GM12878 (cell line): ENCODE measurements at regions not wholly inside any gene's neighbourhood (a gene's known extent, or its start where the extent isn't known, plus 50 kb on each side); places are given as distances from the start of the nearest gene placed in this dataset.

ENCODE experiments used
- ATAC-seq: fragments of 200-7000 bp; cut with Tn5 transposase; 3 replicates; pipeline ENCODE4 v1.9.1; 2020; ENCODE audit warnings: mild to moderate bottlenecking, moderate library complexity
- BruUV-seq: library from RNA; stranded (reverse); fragments of 400-500 nt; replicated peaks from 2 replicates; lab custom pipeline; 2021; lab: Mats Ljungman, UMichigan
- CTCF ChIA-PET: fragments of 300-600 bp; sonication (Branson Sonifier 250); formaldehyde crosslinking; extraction: SDS; loops from one replicate; lab custom pipeline; 2021; ENCODE audit warnings: inconsistent platforms; lab: Yijun Ruan, JAX
- POLR2A ChIA-PET: fragments of 350-600 bp; formaldehyde crosslinking; extraction: SDS; loops from one replicate; lab custom pipeline; 2021; ENCODE audit warnings: inconsistent platforms; lab: Charles Lee
- RAD21 ChIA-PET: fragments of 300-600 bp; sonication (Branson Sonifier 250); formaldehyde crosslinking; loops from one replicate; lab custom pipeline; 2023; ENCODE audit warnings: antibody characterized with exemption; ENCODE audit not compliant: unreplicated experiment; lab: Charles Lee
- SMC1A ChIA-PET: fragments of 300-600 bp; sonication (Branson Sonifier 250); formaldehyde crosslinking; loops from one replicate; lab custom pipeline; 2023; ENCODE audit not compliant: unreplicated experiment, uncharacterized antibody; lab: Charles Lee
- DNase-seq: peaks from one replicate; pipeline ENCODE4 v3.0.0-alpha.2; 2011; ENCODE audit warnings: low read depth, low spot score
- FAIRE-seq: peaks from 3 replicates; lab custom pipeline; 2011; peaks lifted over from hg19 to GRCh38; lab: Jason Lieb, UNC
- H2AFZ ChIP-seq: 2 replicates; pipeline ENCODE4 v1.6.0; 2011; ENCODE audit warnings: low read depth, low read length, control low read depth; ENCODE audit not compliant: control insufficient read depth
- H3K27ac ChIP-seq: 2 replicates; pipeline ENCODE4 v1.5.1; 2011; ENCODE audit warnings: control low read depth; ENCODE audit not compliant: control insufficient read depth, insufficient read depth
- H3K27me3 ChIP-seq, 2 experiments: replicated peaks in 1 of 2; 2 replicates each; pipeline versions ENCODE4 v1.6.0 to v1.6.1; 2011; ENCODE audit warnings: low read length in 1 of 2; ENCODE audit not compliant: control insufficient read depth in 2 of 2, insufficient read depth in 2 of 2
- H3K36me3 ChIP-seq, 2 experiments: 2 replicates each; pipeline ENCODE4 v1.5.1; 2011; ENCODE audit warnings: low read length in 1 of 2; ENCODE audit not compliant: control insufficient read depth in 2 of 2, insufficient read depth in 2 of 2
- H3K4me1 ChIP-seq: 2 replicates; pipeline ENCODE4 v1.6.1; 2011; ENCODE audit warnings: mild to moderate bottlenecking, low read length, moderate library complexity, mixed read lengths; ENCODE audit not compliant: control insufficient read depth, insufficient read depth
- H3K4me2 ChIP-seq: 2 replicates; pipeline ENCODE4 v1.6.0; 2011; ENCODE audit warnings: control low read depth; ENCODE audit not compliant: control insufficient read depth, insufficient read depth
- H3K4me3 ChIP-seq: fragments of 200-600 bp; sonication (generic); 2 replicates; pipeline ENCODE4 v1.5.1; 2016
- H3K79me2 ChIP-seq: 2 replicates; pipeline ENCODE4 v1.6.0; 2011; ENCODE audit warnings: low read length; ENCODE audit not compliant: control insufficient read depth, insufficient read depth
- H3K9ac ChIP-seq: 2 replicates; pipeline ENCODE4 v1.8.0; 2011; ENCODE audit warnings: low read length, control low read depth, mixed read lengths; ENCODE audit not compliant: control insufficient read depth, insufficient read depth
- H3K9me3 ChIP-seq: replicated peaks from 3 replicates; pipeline ENCODE4 v1.5.1; 2011; ENCODE audit warnings: mild to moderate bottlenecking, low read length; ENCODE audit not compliant: control insufficient read depth, insufficient read depth
- H4K20me1 ChIP-seq: 2 replicates; pipeline ENCODE4 v1.6.0; 2011; ENCODE audit not compliant: control insufficient read depth, insufficient read depth
- BHLHE40 ChIP-seq, 2 experiments: fragments of 450-650 bp in 1 of 2; IDR thresholded peaks; 2 replicates each; pipeline ENCODE4 v1.6.1; 2011 to 2017; ENCODE audit warnings: low read depth in 2 of 2, borderline replicate concordance in 1 of 2, improper control_type of control experiment in 1 of 2, low read length in 1 of 2, mild to moderate bottlenecking in 1 of 2
- BRCA1 ChIP-seq: IDR thresholded peaks from 2 replicates; pipeline ENCODE4 v1.6.1; 2011; ENCODE audit warnings: low read depth, low read length, improper control_type of control experiment
- HDAC6 ChIP-seq: fragments of 200-600 bp; sonication (generic); IDR thresholded peaks from one replicate; pipeline ENCODE4 v1.8.0; 2017; ENCODE audit warnings: antibody characterized with exemption; ENCODE audit not compliant: unreplicated experiment
- IKZF2 ChIP-seq, 2 experiments: fragments of 450-650 bp; IDR thresholded peaks; 2 replicates each; pipeline ENCODE4 v1.6.1; 2017; ENCODE audit warnings: mild to moderate bottlenecking in 2 of 2, moderate library complexity in 2 of 2
- NR2C2 ChIP-seq: IDR thresholded peaks from 2 replicates; pipeline ENCODE4 v1.6.1; 2011; ENCODE audit warnings: borderline replicate concordance, low read depth; ENCODE audit not compliant: control insufficient read depth, insufficient read length
- NR2F1 ChIP-seq: fragments of 450-650 bp; conservative IDR thresholded peaks from 2 replicates; pipeline ENCODE4 v1.6.1; 2017; ENCODE audit warnings: mild to moderate bottlenecking
- POU2F2 ChIP-seq: IDR thresholded peaks from 3 replicates; pipeline ENCODE4 v1.6.1; 2011; ENCODE audit warnings: low read depth, mild to moderate bottlenecking, low read length, borderline replicate concordance
- RUNX3 ChIP-seq: IDR thresholded peaks from 2 replicates; pipeline ENCODE4 v1.6.1; 2012; ENCODE audit warnings: low read length, inconsistent platforms
- TARDBP ChIP-seq: IDR thresholded peaks from 2 replicates; pipeline ENCODE4 v1.6.1; 2016; ENCODE audit warnings: borderline replicate concordance
- TCF12 ChIP-seq: IDR thresholded peaks from 2 replicates; pipeline ENCODE4 v1.6.1; 2011; ENCODE audit warnings: low read depth, mild to moderate bottlenecking, low read length
- YY1 ChIP-seq: IDR thresholded peaks from 2 replicates; pipeline ENCODE4 v1.6.1; 2011; ENCODE audit warnings: low read depth, mild to moderate bottlenecking, low read length
- WGBS: methylation state at CpG from one replicate; pipeline ENCODE4 v1.1.6; 2016; ENCODE audit warnings: low lambda C conversion rate; ENCODE audit not compliant: insufficient replicate concordance, insufficient coverage; ENCODE audit errors: missing lambda C conversion rate; 5-methylcytosine and 5-hydroxymethylcytosine counted together
- in situ Hi-C: fragments of 300-500 bp; cut with MboI; formaldehyde crosslinking; loops from 9 replicates; pipeline ENCODE4 v1.14.3; 2018; ENCODE audit warnings: mixed read lengths
- intact Hi-C: fragments of 100-400 bp; cut with micrococcal nuclease; formaldehyde crosslinking; loops from one replicate; pipeline ENCODE4 v1.14.2; 2022; ENCODE audit not compliant: unreplicated experiment
- TF ChIP-seq, protein P1 (sequence below): fragments of 450-650 bp; IDR thresholded peaks from 2 replicates; pipeline ENCODE4 v1.6.1; 2017; ENCODE audit warnings: mild to moderate bottlenecking, low read depth, inconsistent platforms; ENCODE audit not compliant: poor library complexity, severe bottlenecking

DNA sequence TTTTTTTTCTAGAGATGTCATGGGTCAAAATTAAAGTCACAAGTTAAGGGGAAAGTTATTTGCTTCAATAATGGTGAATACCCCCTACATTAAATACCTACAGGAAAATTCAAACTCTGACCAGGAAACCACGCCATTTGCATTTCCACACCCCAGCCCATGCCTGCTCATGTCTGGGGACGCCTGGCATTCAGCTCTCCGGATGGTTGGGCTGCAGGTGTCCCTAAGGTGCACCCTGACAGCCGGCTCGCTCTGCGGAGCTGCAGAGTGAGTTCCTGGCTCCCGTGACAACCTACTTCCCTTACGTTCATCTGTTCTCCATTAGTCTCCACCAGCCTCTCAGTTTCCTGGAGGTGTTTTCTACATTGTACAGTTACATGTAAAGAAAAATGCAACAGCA, 122.7 kb upstream of the RIOK3 start:
- H3K9ac ChIP-seq = no peak overlapping the region
- H3K4me1 ChIP-seq = peaks cover 10% of the 10 kb centered on the region
- H3K79me2 ChIP-seq = no peaks in the 10 kb centered on the region
- H3K27ac ChIP-seq = no peak overlapping the region
- no peak for FAIRE-seq
- intact Hi-C loops = no loop called here
- in situ Hi-C loops = no loop called here
- peak in 1 of 2 experiments; percentile 29; a peak in 2 of 4 replicates for TF ChIP-seq IKZF2 (IDR thresholded peaks at IDR 0.05)
- no peak for TF ChIP-seq NR2C2
- TF ChIP-seq BRCA1 = no peak
- no peak for TF ChIP-seq HDAC6
- 0 out of 2 replicates have a peak, but pooled peaks have one; percentile 24 for TF ChIP-seq NR2F1
- TF ChIP-seq POU2F2 = peak; percentile 92
- TF ChIP-seq RUNX3 = peak; percentile 27; the same call in 1 of the 2 replicates
- TF ChIP-seq, protein P1, sequence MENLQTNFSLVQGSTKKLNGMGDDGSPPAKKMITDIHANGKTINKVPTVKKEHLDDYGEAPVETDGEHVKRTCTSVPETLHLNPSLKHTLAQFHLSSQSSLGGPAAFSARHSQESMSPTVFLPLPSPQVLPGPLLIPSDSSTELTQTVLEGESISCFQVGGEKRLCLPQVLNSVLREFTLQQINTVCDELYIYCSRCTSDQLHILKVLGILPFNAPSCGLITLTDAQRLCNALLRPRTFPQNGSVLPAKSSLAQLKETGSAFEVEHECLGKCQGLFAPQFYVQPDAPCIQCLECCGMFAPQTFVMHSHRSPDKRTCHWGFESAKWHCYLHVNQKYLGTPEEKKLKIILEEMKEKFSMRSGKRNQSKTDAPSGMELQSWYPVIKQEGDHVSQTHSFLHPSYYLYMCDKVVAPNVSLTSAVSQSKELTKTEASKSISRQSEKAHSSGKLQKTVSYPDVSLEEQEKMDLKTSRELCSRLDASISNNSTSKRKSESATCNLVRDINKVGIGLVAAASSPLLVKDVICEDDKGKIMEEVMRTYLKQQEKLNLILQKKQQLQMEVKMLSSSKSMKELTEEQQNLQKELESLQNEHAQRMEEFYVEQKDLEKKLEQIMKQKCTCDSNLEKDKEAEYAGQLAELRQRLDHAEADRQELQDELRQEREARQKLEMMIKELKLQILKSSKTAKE = peak; percentile 27
- TF ChIP-seq YY1 = 0 out of 2 replicates have a peak, but pooled peaks have one; percentile 33
- TF ChIP-seq TCF12 = 0 out of 2 replicates have a peak, but pooled peaks have one; percentile 21
- peak; percentile 35 to 60; a peak in 2 of 4 replicates for TF ChIP-seq BHLHE40 (IDR thresholded peaks at IDR 0.05; ENCODE audit: borderline replicate concordance in 1 of 2, low read depth in 2 of 2, low read length in 1 of 2)
- TF ChIP-seq TARDBP = no peak
- peak overlapping the region; percentile 45 for H3K4me2 ChIP-seq
- ChIA-PET RAD21 (interaction anchor here (1.0 to 1.2 kb wide), 3 partner anchors 11 to 193 kb away, joined by 3 read pairs; no protein-coding TSS in a partner anchor), CTCF (interaction anchor here (1.0 to 2.4 kb wide), 3 partner anchors 8 to 25 kb away, joined by 3 to 7 read pairs (median 3); no protein-coding TSS in a partner anchor), SMC1A (interaction anchor here (0.8 to 2.7 kb wide), 4 partner anchors 10 to 196 kb away, joined by 3 to 15 read pairs (median 4); no protein-coding TSS in a partner anchor), POLR2A (interaction anchor here (1.0 to 1.6 kb wide), 4 partner anchors 9 to 103 kb away, joined by 3 to 4 read pairs (median 4); no protein-coding TSS in a partner anchor)
- no peaks in the 10 kb centered on the region for H4K20me1 ChIP-seq
- 43% methylated on average over 8 of the region's 8 CpGs for whole genome bisulfite sequencing
- H3K4me3 ChIP-seq = no peak overlapping the region
- no TSS peak for BruUV-seq
- peak; percentile 34 for DNase-seq
- H3K36me3 ChIP-seq = no peaks in the 10 kb centered on the region
- no peak overlapping the region for H2AFZ ChIP-seq
- peak; percentile 82 for ATAC-seq
- no peaks in the 10 kb centered on the region for H3K27me3 ChIP-seq
- H3K9me3 ChIP-seq = no peaks in the 10 kb centered on the region; the same call in 2 of the 3 replicates
